ENCODE measurements at regions not wholly inside any gene's neighbourhood (a gene's known extent, or its start where the extent isn't known, plus 50 kb on each side); places are given as distances from the start of the nearest gene placed in this dataset.

GRCh38 chr9:30774326-30774725 is 1610.1 kb upstream of the ACO1 start:
- no peak for TF ChIP-seq KLF7 (tag by site-specific recombination; IDR thresholded peaks at IDR 0.05; ENCODE audit: borderline replicate concordance)
- TF ChIP-seq CTCF (tag by site-specific recombination; IDR thresholded peaks at IDR 0.05) = no peak
- no peak for TF ChIP-seq ZNF701 (tag by site-specific recombination; IDR thresholded peaks at IDR 0.05)
- no peak for TF ChIP-seq SETDB1 (IDR thresholded peaks at IDR 0.05; ENCODE audit: insufficient read length, low read length)
- no peak for TF ChIP-seq KLF10 (tag by site-specific recombination; IDR thresholded peaks at IDR 0.05)

Measured in HEK293 (cell line).